ENCODE measurements at regions not wholly inside any gene's neighbourhood (a gene's known extent, or its start where the extent isn't known, plus 50 kb on each side); places are given as distances from the start of the nearest gene placed in this dataset.

DNA sequence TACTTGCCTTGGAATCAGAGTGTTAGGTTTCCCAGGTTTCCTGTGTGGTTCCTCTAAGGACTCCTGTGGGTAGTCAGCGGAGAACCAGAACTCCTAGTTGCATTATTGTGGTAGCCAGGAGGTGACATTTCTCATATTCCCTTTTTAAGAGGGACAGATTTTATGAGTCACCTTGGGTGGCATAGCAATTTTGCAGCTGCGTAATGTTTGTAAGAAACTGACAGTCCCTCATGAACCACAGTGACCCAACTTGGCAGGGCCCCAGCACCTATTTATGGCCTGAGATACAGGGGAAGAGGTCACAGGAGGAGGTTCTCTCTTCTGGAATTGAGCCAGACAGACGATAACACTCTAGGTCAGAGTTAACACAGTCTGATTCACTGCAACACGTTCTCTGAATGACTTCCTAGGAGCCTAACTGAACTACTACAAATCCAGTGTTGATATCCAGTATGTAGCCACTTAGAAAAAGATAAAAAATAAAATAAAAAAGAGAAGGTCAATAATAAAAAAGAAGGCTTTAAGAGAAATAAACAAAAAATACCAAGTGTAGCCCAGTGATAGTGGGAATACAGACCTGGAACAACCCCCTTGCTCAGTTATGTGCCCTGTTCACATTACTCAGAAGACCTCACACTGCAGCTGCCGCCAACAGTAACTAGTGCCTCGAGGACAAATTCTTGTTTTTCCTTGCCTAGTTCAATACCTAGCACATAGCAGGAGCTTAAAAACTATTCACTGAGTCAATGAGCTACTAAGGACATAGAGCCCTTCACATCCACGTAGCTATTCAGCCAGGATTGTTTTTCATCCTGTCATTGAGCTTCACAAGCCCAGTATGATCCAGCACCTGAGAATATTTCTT, 50.7 kb upstream of the VLDLR start:
- H3K27me3 Mint-ChIP-seq (ENCODE audit: low read depth): no peaks in the 10 kb centered on the region
- peaks cover 4% of the 10 kb centered on the region for H3K9me3 Mint-ChIP-seq
- peaks cover 2% of the 10 kb centered on the region for H3K36me3 Mint-ChIP-seq
- H3K4me3 Mint-ChIP-seq: no peak overlapping the region
- no peak for DNase-seq (ENCODE audit: low spot score in 2 of 2, unreplicated experiment in 2 of 2)
- TF ChIP-seq, protein P1, sequence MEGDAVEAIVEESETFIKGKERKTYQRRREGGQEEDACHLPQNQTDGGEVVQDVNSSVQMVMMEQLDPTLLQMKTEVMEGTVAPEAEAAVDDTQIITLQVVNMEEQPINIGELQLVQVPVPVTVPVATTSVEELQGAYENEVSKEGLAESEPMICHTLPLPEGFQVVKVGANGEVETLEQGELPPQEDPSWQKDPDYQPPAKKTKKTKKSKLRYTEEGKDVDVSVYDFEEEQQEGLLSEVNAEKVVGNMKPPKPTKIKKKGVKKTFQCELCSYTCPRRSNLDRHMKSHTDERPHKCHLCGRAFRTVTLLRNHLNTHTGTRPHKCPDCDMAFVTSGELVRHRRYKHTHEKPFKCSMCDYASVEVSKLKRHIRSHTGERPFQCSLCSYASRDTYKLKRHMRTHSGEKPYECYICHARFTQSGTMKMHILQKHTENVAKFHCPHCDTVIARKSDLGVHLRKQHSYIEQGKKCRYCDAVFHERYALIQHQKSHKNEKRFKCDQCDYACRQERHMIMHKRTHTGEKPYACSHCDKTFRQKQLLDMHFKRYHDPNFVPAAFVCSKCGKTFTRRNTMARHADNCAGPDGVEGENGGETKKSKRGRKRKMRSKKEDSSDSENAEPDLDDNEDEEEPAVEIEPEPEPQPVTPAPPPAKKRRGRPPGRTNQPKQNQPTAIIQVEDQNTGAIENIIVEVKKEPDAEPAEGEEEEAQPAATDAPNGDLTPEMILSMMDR (IDR thresholded peaks at IDR 0.05; ENCODE audit: unreplicated experiment): no peak
- H3K4me1 Mint-ChIP-seq: peaks cover 33% of the 10 kb centered on the region
- H3K27ac Mint-ChIP-seq: peak overlapping the region; percentile 48
